SK-N-SH (cell line): ENCODE measurements at regions not wholly inside any gene's neighbourhood (a gene's known extent, or its start where the extent isn't known, plus 50 kb on each side); places are given as distances from the start of the nearest gene placed in this dataset.

Experiments used
- CTCF ChIA-PET: fragments of 300-600, 350-600 bp; formaldehyde crosslinking; extraction: SDS; loops from one replicate; lab custom pipeline; 2021; lab: Yijun Ruan, JAX
- POLR2A ChIA-PET: fragments of 350-600 bp; sonication (Branson Sonifier 250); formaldehyde crosslinking; extraction: SDS; loops from one replicate; lab custom pipeline; 2020; ENCODE audit warnings: antibody characterized with exemption, inconsistent platforms; lab: Yijun Ruan, JAX
- DNase-seq: peaks from one replicate; pipeline ENCODE4 v3.0.0; 2012
- H2AFZ ChIP-seq: fragments of 200-600 bp; sonication (generic); 2 replicates; pipeline ENCODE4 v1.8.1; 2016; ENCODE audit warnings: antibody characterized with exemption, mild to moderate bottlenecking, low read depth
- H3F3A ChIP-seq: fragments of 200-600 bp; sonication (generic); replicated peaks from 2 replicates; pipeline ENCODE3; 2016; ENCODE audit warnings: antibody characterized with exemption, mild to moderate bottlenecking; ENCODE audit not compliant: insufficient read depth
- H3K27ac ChIP-seq, 2 experiments: fragments of 200-500 bp in 1 of 2; fragments of 200-600 bp in 1 of 2; sonication (Bioruptor generic) in 1 of 2; sonication (generic), shearing (Covaris generic) in 1 of 2; 2 replicates each; pipeline versions ENCODE4 v1.5.1 to v1.6.1; 2014 to 2016; ENCODE audit warnings: low read depth in 2 of 2, inconsistent platforms in 1 of 2, low read length in 1 of 2, mild to moderate bottlenecking in 1 of 2, mixed read lengths in 1 of 2
- H3K27me3 ChIP-seq: fragments of 200-600 bp; sonication (generic), shearing (Covaris generic); 2 replicates; pipeline ENCODE4 v1.6.1; 2016; ENCODE audit warnings: mixed run types; ENCODE audit not compliant: insufficient read depth
- H3K36me3 ChIP-seq, 2 experiments: fragments of 200-500 bp in 1 of 2; fragments of 200-600 bp in 1 of 2; sonication (Bioruptor generic) in 1 of 2; sonication (generic) in 1 of 2; replicated peaks in 1 of 2; 2 replicates each; pipeline versions ENCODE3 to v1.5.1; 2014 to 2016; ENCODE audit warnings: low read length in 1 of 2, mild to moderate bottlenecking in 1 of 2; ENCODE audit not compliant: insufficient read depth in 2 of 2, control insufficient read depth in 1 of 2
- H3K4me1 ChIP-seq, 2 experiments: fragments of 200-500 bp in 1 of 2; fragments of 200-600 bp in 1 of 2; sonication (Bioruptor generic) in 1 of 2; sonication (generic), shearing (Covaris generic) in 1 of 2; 2 replicates each; pipeline versions ENCODE4 v1.5.1 to v1.6.1; 2014 to 2016; ENCODE audit warnings: low read depth in 1 of 2, low read length in 1 of 2, mixed run types in 1 of 2; ENCODE audit not compliant: insufficient read depth in 2 of 2, control insufficient read depth in 1 of 2
- H3K4me2 ChIP-seq: fragments of 200-600 bp; sonication (generic), shearing (Covaris generic); 2 replicates; pipeline ENCODE4 v1.6.1; 2017; ENCODE audit warnings: mixed run types
- H3K4me3 ChIP-seq, 2 experiments: fragments of 200-500 bp in 1 of 2; fragments of 200-600 bp in 1 of 2; sonication (Bioruptor generic) in 1 of 2; sonication (generic), shearing (Covaris generic) in 1 of 2; 2 replicates each; pipeline versions ENCODE4 v1.5.1 to v1.8.1; 2014 to 2016; ENCODE audit warnings: low read depth in 2 of 2, inconsistent platforms in 1 of 2, low read length in 1 of 2, mild to moderate bottlenecking in 1 of 2, mixed read lengths in 1 of 2, moderate library complexity in 1 of 2
- H3K79me2 ChIP-seq: fragments of 200-600 bp; sonication (generic); 2 replicates; pipeline ENCODE4 v1.8.1; 2017; ENCODE audit warnings: mild to moderate bottlenecking; ENCODE audit not compliant: insufficient read depth
- H3K9ac ChIP-seq: fragments of 200-600 bp; sonication (generic); 2 replicates; pipeline ENCODE4 v1.6.1; 2017; ENCODE audit warnings: mixed run types
- H3K9me2 ChIP-seq: fragments of 200-600 bp; sonication (generic); 2 replicates; pipeline ENCODE4 v1.6.1; 2017; ENCODE audit warnings: mixed run types
- H3K9me3 ChIP-seq: fragments of 200-600 bp; sonication (generic); 2 replicates; pipeline ENCODE4 v1.6.1; 2017; ENCODE audit warnings: mixed run types, mild to moderate bottlenecking, moderate library complexity
- H4K20me1 ChIP-seq: fragments of 200-600 bp; sonication (generic); 2 replicates; pipeline ENCODE4 v1.6.1; 2017; ENCODE audit warnings: mild to moderate bottlenecking, mixed run types; ENCODE audit not compliant: insufficient read depth
- CTCF ChIP-seq: fragments of 200-600 bp; sonication (generic); IDR thresholded peaks from 2 replicates; pipeline ENCODE4 v1.6.1; 2017; ENCODE audit warnings: antibody characterized with exemption, mild to moderate bottlenecking, moderate library complexity
- ELF1 ChIP-seq: IDR thresholded peaks from 2 replicates; pipeline ENCODE4 v1.4.0; 2012
- EP300 ChIP-seq, 2 experiments: IDR thresholded peaks; 2 replicates each; pipeline versions ENCODE4 v1.4.0 to v1.6.1; 2012; ENCODE audit warnings: borderline replicate concordance in 1 of 2, low read depth in 1 of 2, low read length in 1 of 2
- FOSL2 ChIP-seq: IDR thresholded peaks from 2 replicates; pipeline ENCODE4 v1.4.0; 2012; ENCODE audit warnings: low read depth, mild to moderate bottlenecking, moderate library complexity, borderline replicate concordance
- GABPA ChIP-seq: IDR thresholded peaks from 2 replicates; pipeline ENCODE4 v1.4.0; 2012; ENCODE audit warnings: low read depth, mild to moderate bottlenecking
- IRF3 ChIP-seq: fragments of 150-350 bp; IDR thresholded peaks from 2 replicates; pipeline ENCODE4 v1.6.1; 2016; ENCODE audit warnings: mild to moderate bottlenecking, low read depth, low read length
- JUND ChIP-seq: IDR thresholded peaks from 2 replicates; pipeline ENCODE4 v1.4.0; 2012
- MAX ChIP-seq: IDR thresholded peaks from 2 replicates; pipeline ENCODE4 v1.4.0; 2012; ENCODE audit warnings: low read depth
- RAD21 ChIP-seq: IDR thresholded peaks from 2 replicates; pipeline ENCODE4 v1.6.1; 2012; ENCODE audit warnings: mild to moderate bottlenecking, low read length
- RCOR1 ChIP-seq: fragments of 150-350 bp; IDR thresholded peaks from 2 replicates; pipeline ENCODE4 v1.6.1; 2017; ENCODE audit warnings: antibody characterized with exemption, low read length
- REST ChIP-seq: IDR thresholded peaks from 2 replicates; pipeline ENCODE4 v1.6.1; 2012; ENCODE audit warnings: mild to moderate bottlenecking, low read depth, low read length, moderate library complexity
- SMC3 ChIP-seq: IDR thresholded peaks from 2 replicates; pipeline ENCODE4 v1.6.1; 2012; ENCODE audit warnings: low read depth, low read length, improper control_type of control experiment
- TCF12 ChIP-seq: IDR thresholded peaks from 2 replicates; pipeline ENCODE4 v1.4.0; 2012
- WGBS: methylation state at CpG from one replicate; pipeline ENCODE4 v1.1.6; 2017; ENCODE audit warnings: low lambda C conversion rate; 5-methylcytosine and 5-hydroxymethylcytosine counted together
- TF ChIP-seq, protein P1 (sequence below): IDR thresholded peaks from 2 replicates; pipeline ENCODE4 v1.4.0; 2012; ENCODE audit warnings: low read depth, borderline replicate concordance

DNA sequence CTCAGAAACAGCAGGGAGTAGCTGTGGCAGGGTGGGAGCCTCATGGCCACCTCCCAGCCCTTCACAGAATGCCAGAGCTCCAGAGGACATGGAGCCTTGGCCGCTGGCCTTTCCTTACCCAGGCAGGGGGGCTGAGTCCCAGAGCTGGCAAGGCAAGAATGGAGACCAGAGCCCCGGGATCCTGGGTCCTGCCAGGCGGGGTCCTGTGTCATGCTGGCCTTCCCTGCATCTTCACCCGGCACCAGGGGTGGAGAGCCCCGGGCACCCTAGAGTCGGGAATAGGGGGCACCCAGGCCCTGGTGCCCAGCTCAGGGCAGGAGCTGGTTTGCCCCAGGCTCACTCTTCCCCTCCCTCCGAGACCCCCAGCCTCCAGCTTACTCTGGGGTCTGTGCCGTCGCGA, 519.9 kb downstream of the TBC1D22A start:
- CTCF ChIA-PET: no interaction called here
- H3K9ac ChIP-seq: no peak overlapping the region

More for the DNA sequence above, 519.9 kb downstream of the TBC1D22A start:
- TF ChIP-seq FOSL2 (no peak), GABPA (no peak), REST (no peak), EP300 (IDR thresholded peaks at IDR 0.05; ENCODE audit: borderline replicate concordance in 1 of 2, low read depth in 1 of 2, low read length in 1 of 2) (no peak), ELF1 (no peak), RCOR1 (no peak), RAD21 (no peak), CTCF (no peak), MAX (no peak), TCF12 (no peak), JUND (no peak), IRF3 (no peak), SMC3 (no peak)
- TF ChIP-seq, protein P1, sequence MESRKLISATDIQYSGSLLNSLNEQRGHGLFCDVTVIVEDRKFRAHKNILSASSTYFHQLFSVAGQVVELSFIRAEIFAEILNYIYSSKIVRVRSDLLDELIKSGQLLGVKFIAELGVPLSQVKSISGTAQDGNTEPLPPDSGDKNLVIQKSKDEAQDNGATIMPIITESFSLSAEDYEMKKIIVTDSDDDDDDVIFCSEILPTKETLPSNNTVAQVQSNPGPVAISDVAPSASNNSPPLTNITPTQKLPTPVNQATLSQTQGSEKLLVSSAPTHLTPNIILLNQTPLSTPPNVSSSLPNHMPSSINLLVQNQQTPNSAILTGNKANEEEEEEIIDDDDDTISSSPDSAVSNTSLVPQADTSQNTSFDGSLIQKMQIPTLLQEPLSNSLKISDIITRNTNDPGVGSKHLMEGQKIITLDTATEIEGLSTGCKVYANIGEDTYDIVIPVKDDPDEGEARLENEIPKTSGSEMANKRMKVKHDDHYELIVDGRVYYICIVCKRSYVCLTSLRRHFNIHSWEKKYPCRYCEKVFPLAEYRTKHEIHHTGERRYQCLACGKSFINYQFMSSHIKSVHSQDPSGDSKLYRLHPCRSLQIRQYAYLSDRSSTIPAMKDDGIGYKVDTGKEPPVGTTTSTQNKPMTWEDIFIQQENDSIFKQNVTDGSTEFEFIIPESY: no peak
- H3K36me3 ChIP-seq: no peaks in the 10 kb centered on the region
- H3K79me2 ChIP-seq: no peaks in the 10 kb centered on the region
- H3K4me3 ChIP-seq: no peak overlapping the region
- H3K9me3 ChIP-seq: no peaks in the 10 kb centered on the region
- DNase-seq: no peak
- H3K4me2 ChIP-seq: no peak overlapping the region
- WGBS: 55% methylated on average over 6 of the region's 10 CpGs
- H3F3A ChIP-seq: no peaks in the 10 kb centered on the region
- no peak overlapping the region for H2AFZ ChIP-seq
- H3K27me3 ChIP-seq: peaks cover 18% of the 10 kb centered on the region
- POLR2A ChIA-PET: no interaction called here
- no peaks in the 10 kb centered on the region for H3K4me1 ChIP-seq
- H3K27ac ChIP-seq: no peak overlapping the region
- H3K9me2 ChIP-seq: no peaks in the 10 kb centered on the region
- no peaks in the 10 kb centered on the region for H4K20me1 ChIP-seq
